GM18507 (cell line): ENCODE measurements at regions not wholly inside any gene's neighbourhood (a gene's known extent, or its start where the extent isn't known, plus 50 kb on each side); places are given as distances from the start of the nearest gene placed in this dataset.
"Not testable (repeated sequence)": the region's sequence is repeated elsewhere in the genome, so short reads cannot be mapped to it uniquely, and the experiment has no call there.

ENCODE experiments used
- DNase-seq: peaks from one replicate; pipeline ENCODE4 v3.0.0; 2011; ENCODE audit warnings: low read depth; ENCODE audit not compliant: insufficient read length; ENCODE audit errors: extremely low spot score
- FAIRE-seq: peaks from 2 replicates; lab custom pipeline; 2011; peaks lifted over from hg19 to GRCh38; lab: Jason Lieb, UNC

GRCh38 chr16:21422824-21423223, 144.7 kb upstream of the CRYM start:
- not testable (repeated sequence) for FAIRE-seq, DNase-seq

DNA sequence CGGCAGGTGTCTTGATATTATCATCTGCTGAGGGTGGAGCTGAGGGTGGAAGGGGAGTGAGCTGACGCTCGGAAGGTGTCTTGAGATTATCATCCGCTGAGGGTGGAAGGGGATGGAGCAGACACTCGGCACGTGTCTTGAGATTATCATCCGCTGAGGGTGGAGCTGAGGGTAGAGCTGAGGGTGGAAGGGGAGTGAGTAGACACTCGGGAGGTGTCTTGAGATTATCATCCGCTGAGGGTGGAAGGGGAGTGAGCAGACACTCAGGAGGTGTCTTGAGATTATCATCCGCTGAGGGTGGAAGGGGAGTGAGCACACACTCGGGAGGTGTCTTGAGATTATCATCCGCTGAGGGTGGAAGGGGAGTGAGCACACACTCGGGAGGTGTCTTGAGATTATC, 126.6 kb upstream of the CRYM start:
- FAIRE-seq, DNase-seq: not testable (repeated sequence)

- DNase-seq, FAIRE-seq: not testable (repeated sequence)
Observed at GRCh38 chr16:21397866-21398265, 119.8 kb upstream of the CRYM start.

GRCh38 chr16:21396545-21396944, 118.5 kb upstream of the CRYM start:
- not testable (repeated sequence) for DNase-seq, FAIRE-seq

DNA sequence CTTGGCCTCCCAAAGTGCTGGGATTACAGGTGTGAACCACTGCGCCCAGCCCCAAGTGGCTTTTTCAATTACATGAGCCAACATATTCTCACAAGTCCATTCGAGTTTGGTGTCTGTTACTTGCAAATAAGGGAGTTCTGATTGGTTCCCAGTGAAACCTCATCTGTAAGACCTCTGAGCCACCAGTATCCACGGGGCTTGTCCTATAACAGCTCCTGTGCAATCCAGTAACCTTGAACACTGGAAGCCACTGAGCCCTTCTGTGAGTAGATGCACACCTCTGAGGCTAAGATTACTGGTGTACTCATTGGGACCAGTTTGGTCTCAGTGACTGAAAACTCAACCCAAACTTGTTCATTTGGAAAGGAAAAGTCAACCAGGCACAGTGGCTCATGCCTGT, 112.5 kb upstream of the CRYM start:
- not testable (repeated sequence) for FAIRE-seq, DNase-seq

DNA sequence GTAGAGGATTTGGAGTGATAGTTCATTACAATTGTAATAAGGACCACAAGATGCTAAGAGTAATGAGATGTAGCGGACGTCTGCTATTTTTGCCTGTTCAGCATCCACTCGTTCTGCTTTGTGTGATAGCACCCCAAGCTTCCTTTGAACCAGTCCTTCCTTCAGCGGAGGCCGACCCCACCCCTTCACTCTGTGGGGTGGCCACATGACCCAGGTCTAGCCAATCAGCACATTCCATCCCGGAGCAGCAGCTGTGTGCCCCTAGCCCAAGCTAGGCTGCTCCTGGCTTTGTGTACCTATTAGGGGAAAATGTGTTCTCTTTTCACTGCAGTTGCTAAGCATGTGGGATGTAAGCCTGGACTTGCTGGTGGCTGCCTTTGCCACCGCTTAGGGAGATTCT, 111.8 kb upstream of the CRYM start:
- FAIRE-seq, DNase-seq: not testable (repeated sequence)

GRCh38 chr16:21387757-21388156, 109.7 kb upstream of the CRYM start:
- not testable (repeated sequence) for DNase-seq, FAIRE-seq

- DNase-seq, FAIRE-seq: not testable (repeated sequence)
Observed at GRCh38 chr16:21386201-21386915, 108.3 kb upstream of the CRYM start.

GRCh38 chr16:21383682-21384081, 105.6 kb upstream of the CRYM start:
- FAIRE-seq, result not testable (repeated sequence)

DNA sequence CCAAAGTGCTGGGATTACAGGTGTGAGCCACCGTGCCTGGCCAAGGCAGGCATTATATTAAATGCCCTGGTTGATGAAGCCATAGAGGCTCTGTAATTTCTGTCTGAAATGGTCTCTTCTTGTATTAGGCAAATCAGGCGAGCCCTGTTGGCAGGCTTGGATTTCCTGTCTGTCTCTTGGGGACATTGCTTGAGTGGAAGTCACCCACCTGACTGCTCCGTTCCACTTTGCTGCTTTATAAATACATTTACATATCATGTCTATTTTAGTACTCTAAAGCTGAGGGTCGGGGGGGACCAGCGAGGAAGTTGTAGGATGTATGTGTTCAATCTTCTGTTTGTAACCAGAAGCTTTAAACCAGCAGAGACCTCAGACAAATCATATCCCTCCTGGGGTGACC, 101.6 kb upstream of the CRYM start:
- FAIRE-seq, result not testable (repeated sequence)

More at GRCh38 chr16:21383682-21384081, 105.6 kb upstream of the CRYM start:
- DNase-seq, result not testable (repeated sequence)

DNA sequence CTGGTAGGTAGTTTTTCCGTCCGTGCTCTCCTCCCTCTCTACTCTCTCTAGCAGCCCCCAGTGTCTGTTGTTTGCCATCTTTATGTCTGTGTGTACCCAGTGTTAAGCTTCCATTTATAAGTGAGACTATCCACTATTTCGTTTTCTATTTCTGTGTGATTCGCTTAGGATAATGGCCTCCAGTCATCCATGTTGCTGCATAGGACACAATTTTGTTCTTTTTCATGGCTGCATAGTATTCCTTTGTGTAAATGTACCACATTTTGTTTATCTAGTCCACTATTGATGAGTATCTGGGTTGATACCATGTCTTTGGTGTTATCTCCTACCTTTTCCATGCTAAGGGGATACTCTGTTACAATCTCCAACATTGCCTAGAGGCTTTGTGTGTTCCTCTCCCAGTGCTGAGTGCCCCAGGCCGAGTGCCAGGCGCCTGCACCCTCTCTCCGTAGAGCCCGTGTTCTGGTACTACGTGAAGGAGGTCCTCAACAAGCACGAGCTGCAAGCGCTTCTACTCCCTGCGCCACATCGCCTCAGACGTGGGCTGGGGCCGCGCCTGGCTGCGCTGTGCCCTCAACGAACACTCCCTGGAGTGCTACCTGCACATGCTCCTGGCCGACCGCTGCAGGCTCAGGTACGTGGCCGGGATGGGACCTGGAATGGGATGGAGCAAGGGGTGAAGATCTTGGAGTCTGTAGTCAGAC, 98.3 kb upstream of the CRYM start:
- DNase-seq, FAIRE-seq: not testable (repeated sequence)

More for the DNA sequence above, 101.6 kb upstream of the CRYM start:
- DNase-seq, result not testable (repeated sequence)

GRCh38 chr16:21375334-21375733, 97.2 kb upstream of the CRYM start:
- not testable (repeated sequence) for DNase-seq, FAIRE-seq

DNA sequence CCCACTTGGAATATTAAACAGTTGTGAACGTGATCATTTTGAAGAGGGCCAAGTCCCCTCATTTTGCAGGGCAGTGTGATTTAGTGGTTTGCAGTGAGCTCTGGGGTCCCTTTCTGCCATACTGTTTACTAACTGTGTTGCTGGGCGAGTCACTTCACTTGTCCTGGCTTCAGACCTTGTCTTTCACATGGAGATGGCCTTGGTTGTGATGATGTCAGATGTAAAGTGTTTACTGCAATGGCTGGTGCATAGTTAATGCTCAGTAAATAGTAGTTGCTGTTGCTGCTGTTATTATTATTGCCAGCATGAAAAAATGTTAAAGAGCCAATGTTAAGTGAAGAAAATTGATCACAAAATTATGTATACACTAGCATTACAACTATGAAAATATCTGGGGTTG, 95.4 kb upstream of the CRYM start:
- not testable (repeated sequence) for FAIRE-seq, DNase-seq

DNA sequence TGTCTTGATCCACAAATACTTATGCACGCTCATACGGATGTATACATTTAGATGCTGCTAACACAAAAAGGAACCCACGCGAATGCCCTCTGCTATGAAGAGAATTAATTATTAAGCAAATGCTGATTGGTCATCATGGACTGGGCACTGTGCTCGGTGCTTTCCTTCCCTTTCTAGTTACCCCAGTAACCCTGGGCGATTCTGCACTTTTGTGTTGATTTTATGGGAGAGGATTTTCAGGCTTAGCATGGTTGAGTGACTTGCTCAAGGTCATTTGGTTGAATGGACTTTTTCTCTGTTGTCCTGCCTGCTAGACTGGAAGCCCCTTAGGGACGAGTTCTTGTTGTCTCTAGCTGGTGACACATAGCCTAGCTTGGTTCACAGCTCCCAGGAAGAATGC, 94.8 kb upstream of the CRYM start:
- not testable (repeated sequence) for DNase-seq, FAIRE-seq

DNA sequence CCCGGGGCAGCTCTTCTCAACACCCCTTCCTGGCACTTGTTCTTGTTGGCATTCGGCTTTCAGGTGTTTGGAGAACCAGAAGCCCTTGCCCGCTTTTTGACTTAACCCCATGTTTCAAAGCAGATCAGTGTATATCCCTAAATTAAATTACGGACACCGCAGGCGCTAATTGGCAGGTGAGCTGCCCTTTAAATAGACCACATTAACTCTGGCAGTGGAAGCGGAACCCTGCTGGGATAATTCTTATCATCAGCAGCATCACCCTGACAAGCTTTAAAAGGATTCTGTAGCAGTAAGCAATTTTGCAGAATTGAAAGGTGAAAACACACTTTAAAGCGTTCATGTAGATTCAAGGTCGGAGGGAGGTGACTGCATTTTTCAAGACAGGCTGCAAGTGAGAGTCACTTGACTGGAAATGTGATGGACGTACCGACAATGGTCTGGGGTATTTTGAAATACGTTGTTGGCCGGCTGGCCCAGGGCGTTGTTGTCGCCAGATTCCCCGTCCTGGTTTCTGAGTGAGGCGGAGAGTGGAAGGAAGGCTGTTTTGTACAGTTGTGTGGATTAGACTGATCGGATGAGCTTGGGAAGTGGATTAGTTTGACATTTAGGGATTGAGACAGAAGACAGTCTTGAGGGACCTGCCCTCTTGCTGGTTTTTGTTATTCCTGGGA, 94.2 kb upstream of the CRYM start:
- not testable (repeated sequence) for DNase-seq, FAIRE-seq

DNA sequence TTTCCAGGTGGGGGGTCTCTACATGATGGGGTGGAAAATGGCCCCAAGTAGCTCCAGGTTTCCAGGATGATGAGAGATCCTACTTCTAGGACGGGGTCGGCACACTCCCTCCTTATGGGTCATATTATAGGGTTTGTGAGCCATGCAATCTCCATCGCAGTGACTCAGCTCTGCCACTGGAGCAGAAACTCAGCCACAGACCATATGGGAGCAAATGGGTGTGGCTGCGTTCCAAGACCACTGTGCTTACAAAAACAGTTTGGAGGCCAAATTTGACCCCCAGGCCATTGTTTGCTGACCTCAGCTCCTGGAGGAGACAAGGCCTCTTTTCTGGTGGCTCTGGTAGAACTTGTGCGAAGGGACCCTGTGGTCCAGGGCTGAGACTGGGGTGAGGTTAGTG, 92.7 kb upstream of the CRYM start:
- FAIRE-seq, DNase-seq: not testable (repeated sequence)

GRCh38 chr16:21368973-21369942, 91.2 kb upstream of the CRYM start:
- FAIRE-seq, DNase-seq: not testable (repeated sequence)

GRCh38 chr16:21367733-21368421, 89.8 kb upstream of the CRYM start:
- FAIRE-seq, DNase-seq: not testable (repeated sequence)
